HepG2 (cell line): ENCODE measurements at regions not wholly inside any gene's neighbourhood (a gene's known extent, or its start where the extent isn't known, plus 50 kb on each side); places are given as distances from the start of the nearest gene placed in this dataset.

Source experiments
- ATAC-seq: fragments of 200-7000 bp; cut with Tn5 transposase; 3 replicates; pipeline ENCODE4 v1.9.1; 2020; ENCODE audit warnings: mild to moderate bottlenecking, moderate library complexity
- BruUV-seq: library from RNA; stranded (reverse); fragments of 400-500 nt; replicated peaks from 2 replicates; lab custom pipeline; 2021; lab: Mats Ljungman, UMichigan
- CTCF ChIA-PET: fragments of 300-600 bp; formaldehyde crosslinking; extraction: SDS; loops from one replicate; lab custom pipeline; 2021; ENCODE audit warnings: low total read pairs, inconsistent platforms, low intra/inter-chr PET ratio; lab: Yijun Ruan, JAX
- POLR2A ChIA-PET: fragments of 350-600 bp; sonication (Branson Sonifier 250); formaldehyde crosslinking; loops from one replicate; lab custom pipeline; 2020; ENCODE audit warnings: antibody characterized with exemption, inconsistent platforms; lab: Yijun Ruan, JAX
- DNase-seq: peaks from one replicate; pipeline ENCODE4 v3.0.0-alpha.2; 2015; ENCODE audit warnings: low spot score
- FAIRE-seq: peaks from 3 replicates; lab custom pipeline; 2011; peaks lifted over from hg19 to GRCh38; lab: Jason Lieb, UNC
- H2AFZ ChIP-seq: one replicate; pipeline ENCODE4 v1.6.1; 2011; ENCODE audit warnings: low read length, inconsistent platforms
- H3K27ac ChIP-seq: fragments of 300-600 bp; 3 replicates; pipeline ENCODE4 v1.8.0; 2011; ENCODE audit warnings: mixed run types, mild to moderate bottlenecking, mixed read lengths, low read length, inconsistent platforms; ENCODE audit not compliant: insufficient read depth; ENCODE audit errors: extremely low read length
- H3K27me3 ChIP-seq, 2 experiments: fragments of 200-600 bp in 1 of 2; 2 replicates in 1 of 2; 3 replicates in 1 of 2; pipeline versions ENCODE4 v1.6.0 to v1.8.0; 2011; ENCODE audit warnings: low read length in 2 of 2, mild to moderate bottlenecking in 2 of 2, moderate library complexity in 2 of 2, inconsistent platforms in 1 of 2; ENCODE audit not compliant: insufficient read depth in 2 of 2, control insufficient read depth in 1 of 2
- H3K36me3 ChIP-seq, 2 experiments: fragments of 200-600 bp in 1 of 2; replicated peaks in 1 of 2; 2 replicates in 1 of 2; 3 replicates in 1 of 2; pipeline versions ENCODE4 v1.5.1 to v1.8.0; 2011; ENCODE audit warnings: low read length in 2 of 2, inconsistent platforms in 1 of 2; ENCODE audit not compliant: insufficient read depth in 2 of 2, control insufficient read depth in 1 of 2
- H3K4me1 ChIP-seq: 2 replicates; pipeline ENCODE4 v1.5.1; 2012; ENCODE audit warnings: low read length, inconsistent platforms; ENCODE audit not compliant: insufficient read depth
- H3K4me2 ChIP-seq: 2 replicates; pipeline ENCODE4 v1.6.0; 2011; ENCODE audit warnings: low read depth, low read length, inconsistent platforms
- H3K4me3 ChIP-seq, 3 experiments: fragments of 200-600 bp in 1 of 3; sonication (generic), shearing (Covaris generic) in 1 of 3; replicated peaks in 1 of 3; 2 replicates each; pipeline ENCODE4 v1.5.1; 2011 to 2016; ENCODE audit warnings: low read length in 3 of 3, inconsistent platforms in 2 of 3, low read depth in 2 of 3, mild to moderate bottlenecking in 2 of 3, control low read depth in 1 of 3, mixed read lengths in 1 of 3; ENCODE audit not compliant: insufficient read depth in 1 of 3
- H3K79me2 ChIP-seq: one replicate; pipeline ENCODE4 v1.6.1; 2011; ENCODE audit warnings: low read length, inconsistent platforms; ENCODE audit not compliant: insufficient read depth
- H3K9ac ChIP-seq: 2 replicates; pipeline ENCODE4 v1.6.0; 2011; ENCODE audit warnings: mild to moderate bottlenecking, low read depth, low read length, inconsistent platforms; ENCODE audit not compliant: insufficient read depth
- H3K9me3 ChIP-seq: 2 replicates; pipeline ENCODE4 v1.5.1; 2012; ENCODE audit warnings: mild to moderate bottlenecking, low read length
- H4K20me1 ChIP-seq: 2 replicates; pipeline ENCODE4 v1.6.0; 2011; ENCODE audit warnings: inconsistent platforms, mild to moderate bottlenecking, low read length, moderate library complexity; ENCODE audit not compliant: insufficient read depth
- AFF4 ChIP-seq: sonication (generic); formaldehyde crosslinking; IDR thresholded peaks from 2 replicates; pipeline ENCODE4 v1.4.0; 2020; ENCODE audit warnings: missing genetic modification reagents
- GPBP1L1 ChIP-seq: sonication (generic); formaldehyde crosslinking; IDR thresholded peaks from 2 replicates; pipeline ENCODE4 v1.5.0; 2020; ENCODE audit warnings: mild to moderate bottlenecking, missing genetic modification reagents
- HNRNPK ChIP-seq: fragments of 200-400 bp; formaldehyde crosslinking; IDR thresholded peaks from 2 replicates; pipeline ENCODE4 v1.6.1; 2018; ENCODE audit warnings: low read length, low read depth, moderate library complexity, mild to moderate bottlenecking; ENCODE audit not compliant: poor library complexity, severe bottlenecking
- JARID2 ChIP-seq: sonication (generic); formaldehyde crosslinking; IDR thresholded peaks from 2 replicates; pipeline ENCODE4 v1.8.1; 2023; ENCODE audit warnings: missing genetic modification reagents, inconsistent platforms; ENCODE audit not compliant: insufficient replicate concordance
- PTBP1 ChIP-seq: fragments of 200-400 bp; formaldehyde crosslinking; IDR thresholded peaks from 2 replicates; pipeline ENCODE4 v1.6.1; 2018; ENCODE audit warnings: low read length, low read depth; ENCODE audit not compliant: poor library complexity, severe bottlenecking
- RNF2 ChIP-seq: fragments of 450-650 bp; conservative IDR thresholded peaks from 2 replicates; pipeline ENCODE4 v1.6.1; 2016; ENCODE audit warnings: low read depth
- SMC3 ChIP-seq: IDR thresholded peaks from 2 replicates; pipeline ENCODE4 v1.6.1; 2011; ENCODE audit warnings: low read length, improper control_type of control experiment
- TOPORS ChIP-seq: sonication (generic); formaldehyde crosslinking; IDR thresholded peaks from 2 replicates; pipeline ENCODE4 v1.8.0; 2023; ENCODE audit warnings: mild to moderate bottlenecking, missing genetic modification reagents
- ZBTB49 ChIP-seq: sonication (generic); formaldehyde crosslinking; IDR thresholded peaks from 2 replicates; pipeline ENCODE4 v1.4.0; 2020; ENCODE audit warnings: missing genetic modification reagents, borderline replicate concordance
- ZFP62 ChIP-seq: sonication (generic); formaldehyde crosslinking; IDR thresholded peaks from 2 replicates; pipeline ENCODE4 v1.4.0; 2020; ENCODE audit warnings: missing genetic modification reagents
- ZNF275 ChIP-seq: sonication (generic); formaldehyde crosslinking; IDR thresholded peaks from 2 replicates; pipeline ENCODE4 v1.8.0; 2022; ENCODE audit warnings: missing genetic modification reagents, mild to moderate bottlenecking, inconsistent platforms, borderline replicate concordance
- ZNF567 ChIP-seq: sonication (generic); formaldehyde crosslinking; IDR thresholded peaks from 2 replicates; pipeline ENCODE4 v1.8.1; 2023; ENCODE audit warnings: mild to moderate bottlenecking, missing genetic modification reagents, borderline replicate concordance
- ZNF670 ChIP-seq: sonication (generic); formaldehyde crosslinking; IDR thresholded peaks from 2 replicates; pipeline ENCODE4 v1.8.0; 2022; ENCODE audit warnings: mild to moderate bottlenecking, missing genetic modification reagents, borderline replicate concordance
- WGBS: methylation state at CpG from one replicate; pipeline ENCODE4 v1.1.6; 2017; ENCODE audit warnings: low lambda C conversion rate; 5-methylcytosine and 5-hydroxymethylcytosine counted together
- in situ Hi-C: cut with HindIII; loops from 2 replicates; pipeline ENCODE4 v1.10.0; 2017; ENCODE audit warnings: low pct_unique_long_range_greater_than_20kb; ENCODE audit not compliant: extremely low pct_ligation_motif_present
- intact Hi-C: fragments of 100-400 bp; cut with micrococcal nuclease; formaldehyde crosslinking; loops from one replicate; pipeline ENCODE4 v1.10.0; 2022; ENCODE audit not compliant: unreplicated experiment

GRCh38 chr7:118041251-118041878, 142.6 kb upstream of the LSM8 start (continued):
- no peak for TF ChIP-seq AFF4 (CRISPR knock-in tag)
- TF ChIP-seq SMC3 = no peak
- no peak for TF ChIP-seq ZNF275

GRCh38 chr7:118045629-118046028, 138.3 kb upstream of the LSM8 start:
- H2AFZ ChIP-seq = no peak overlapping the region
- no peak for FAIRE-seq
- TF ChIP-seq RNF2 = no peak
- TF ChIP-seq ZNF670 (CRISPR knock-in tag) = no peak
- no peak for TF ChIP-seq ZBTB49 (CRISPR knock-in tag)
- no peak for TF ChIP-seq GPBP1L1 (CRISPR knock-in tag)
- TF ChIP-seq TOPORS (CRISPR knock-in tag) = no peak
- no peak for TF ChIP-seq ZNF567
- TF ChIP-seq HNRNPK = no peak
- no peak for TF ChIP-seq PTBP1
- TF ChIP-seq JARID2 = no peak
- TF ChIP-seq ZFP62 (CRISPR knock-in tag) = no peak

More at GRCh38 chr7:118045629-118046028, 138.3 kb upstream of the LSM8 start:
- H3K79me2 ChIP-seq = no peaks in the 10 kb centered on the region
- WGBS = 2% methylated on average over 2 of the region's 2 CpGs
- H3K27me3 ChIP-seq = no peaks in the 10 kb centered on the region
- no peak overlapping the region for H3K4me2 ChIP-seq
- CTCF ChIA-PET = no interaction called here
- in situ Hi-C loops = no loop called here
- intact Hi-C loops = no loop called here
- no TSS peak for BruUV-seq
- no peak overlapping the region for H3K27ac ChIP-seq
- no peak for DNase-seq
- no peak overlapping the region for H3K4me3 ChIP-seq
- no peaks in the 10 kb centered on the region for H3K9me3 ChIP-seq
- no peaks in the 10 kb centered on the region for H4K20me1 ChIP-seq
- POLR2A ChIA-PET = no interaction called here
- H3K4me1 ChIP-seq = no peaks in the 10 kb centered on the region
- H3K36me3 ChIP-seq = no peaks in the 10 kb centered on the region
- H3K9ac ChIP-seq = no peak overlapping the region
- no peak for ATAC-seq
